Activated T-cell treated with anti-CD3 and anti-CD28 coated beads for 48 hours (primary cell): ENCODE measurements at regions not wholly inside any gene's neighbourhood (a gene's known extent, or its start where the extent isn't known, plus 50 kb on each side); places are given as distances from the start of the nearest gene placed in this dataset.
A peak's percentile ranks its signal among the peaks of the same experiment; 100 is the strongest.

Experiments used
- DNase-seq: peaks from one replicate; pipeline ENCODE4 v3.0.0-alpha.2; 2020; ENCODE audit warnings: low read depth

- DNase-seq: no peak
Measured at GRCh38 chr5:148708854-148709253, 54.5 kb upstream of the HTR4 start.

- DNase-seq: no peak
Measured at GRCh38 chr5:148711961-148712360, 57.6 kb upstream of the HTR4 start.

GRCh38 chr5:148713735-148714508 is 59.6 kb upstream of the HTR4 start:
- no peak for DNase-seq

- no peak for DNase-seq
Measured at GRCh38 chr5:148716716-148717115, 62.4 kb upstream of the HTR4 start.

- no peak for DNase-seq
Measured at GRCh38 chr5:148717668-148718067, 63.3 kb upstream of the HTR4 start.

GRCh38 chr5:148719605-148720004 is 65.3 kb upstream of the HTR4 start:
- DNase-seq: no peak

GRCh38 chr5:148720257-148720656 is 65.9 kb upstream of the HTR4 start:
- DNase-seq: no peak

- DNase-seq: no peak
Measured at GRCh38 chr5:148723143-148723542, 68.8 kb upstream of the HTR4 start.

GRCh38 chr5:148725675-148726074 is 71.3 kb upstream of the HTR4 start:
- no peak for DNase-seq

- no peak for DNase-seq
Measured at GRCh38 chr5:148729182-148729581, 74.9 kb upstream of the HTR4 start.

GRCh38 chr5:148730270-148730669 is 75.9 kb upstream of the HTR4 start:
- no peak for DNase-seq

- DNase-seq: peak; percentile 29
Measured at GRCh38 chr5:148730942-148731898, 76.9 kb upstream of the HTR4 start.

GRCh38 chr5:148732692-148733091 is 78.4 kb upstream of the HTR4 start:
- no peak for DNase-seq

- DNase-seq: peak; percentile 45
Measured at GRCh38 chr5:148733601-148734438, 79.5 kb upstream of the HTR4 start.

GRCh38 chr5:148734518-148734917 is 80.2 kb upstream of the HTR4 start:
- no peak for DNase-seq

- DNase-seq: no peak
Measured at GRCh38 chr5:148735301-148735835, 81.0 kb upstream of the HTR4 start.

- DNase-seq: no peak
Measured at GRCh38 chr5:148739023-148739422, 84.7 kb upstream of the HTR4 start.

GRCh38 chr5:148739524-148739923 is 85.2 kb upstream of the HTR4 start:
- no peak for DNase-seq

- DNase-seq: no peak
Measured at GRCh38 chr5:148740079-148740858, 85.9 kb upstream of the HTR4 start.

- DNase-seq: no peak
Measured at GRCh38 chr5:148740966-148741742, 85.3 kb upstream of the ADRB2 start.
